ENCODE measurements at regions not wholly inside any gene's neighbourhood (a gene's known extent, or its start where the extent isn't known, plus 50 kb on each side); places are given as distances from the start of the nearest gene placed in this dataset.

DNA sequence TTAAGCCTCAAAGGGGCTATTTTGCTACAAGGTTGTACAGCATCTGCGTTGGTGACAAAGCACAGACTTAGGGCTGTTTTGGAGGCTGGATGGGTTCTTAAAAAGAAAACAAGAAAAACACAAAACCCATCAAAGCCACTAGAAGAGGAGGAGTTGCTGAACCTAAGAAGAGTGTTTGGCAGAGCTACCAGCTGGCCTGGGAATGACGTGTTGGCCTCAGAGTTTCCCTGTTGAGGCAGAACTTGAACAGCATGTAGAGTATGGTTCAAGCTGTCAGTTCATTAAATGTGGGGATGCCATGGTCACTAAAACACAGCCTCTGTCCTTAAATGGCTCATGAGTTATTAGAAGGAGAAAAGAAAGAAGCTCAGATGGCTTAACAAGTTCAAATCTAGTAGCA is 162.5 kb downstream of the TTC32 start:
- no peaks in the 10 kb centered on the region for H3K9me3 Mint-ChIP-seq
- no peaks in the 10 kb centered on the region for H3K4me1 Mint-ChIP-seq
- H3K27ac Mint-ChIP-seq: no peak overlapping the region
- H3K4me3 Mint-ChIP-seq: no peak overlapping the region
- no peaks in the 10 kb centered on the region for H3K36me3 Mint-ChIP-seq
- ATAC-seq (no peak), DNase-seq (ENCODE audit: low spot score in 2 of 2) (no peak)

- Mint-ChIP-seq H3K9me3 (no peaks in the 10 kb centered on the region), H3K27ac (no peak overlapping the region), H3K4me1 (no peaks in the 10 kb centered on the region), H3K36me3 (no peaks in the 10 kb centered on the region), H3K4me3 (no peak overlapping the region)
- no peak for DNase-seq (ENCODE audit: low spot score in 2 of 2)
- ATAC-seq: no peak
Observed at GRCh38 chr2:19738707-19739106, 163.1 kb downstream of the TTC32 start.

DNA sequence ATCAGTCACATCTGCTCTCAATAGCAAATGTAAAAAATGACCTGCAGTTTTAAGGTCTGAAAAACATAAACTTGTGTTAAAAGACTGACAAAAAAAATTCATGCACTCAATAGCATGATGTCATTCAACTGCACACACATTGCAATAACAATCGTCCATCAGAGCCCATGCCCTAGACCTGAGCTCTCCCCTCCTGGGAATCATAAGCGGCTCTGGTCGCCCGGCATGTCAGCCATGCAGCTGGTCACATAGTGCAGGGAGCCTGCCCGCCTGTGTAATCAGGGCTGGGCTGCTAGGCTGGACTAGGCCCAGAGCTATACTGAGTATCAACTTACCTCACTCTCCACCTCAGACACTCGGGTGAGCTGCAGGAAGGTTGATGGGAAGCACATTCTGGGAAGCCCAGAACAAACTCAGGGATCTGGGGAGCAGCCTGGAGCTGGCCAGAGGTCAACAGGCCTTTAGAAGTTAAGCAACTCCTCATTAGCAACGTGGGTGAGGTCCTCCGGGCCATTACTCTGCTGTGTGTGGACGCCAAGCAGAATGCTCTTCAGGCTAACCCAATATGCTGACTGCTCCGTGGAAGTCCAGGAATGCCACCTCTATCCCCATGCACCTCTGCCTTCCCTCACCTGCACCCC is 165.5 kb downstream of the TTC32 start:
- Mint-ChIP-seq H3K36me3 (no peaks in the 10 kb centered on the region), H3K27ac (no peak overlapping the region), H3K4me1 (no peaks in the 10 kb centered on the region), H3K4me3 (no peak overlapping the region), H3K9me3 (no peaks in the 10 kb centered on the region)
- ATAC-seq: no peak
- no peak for DNase-seq (ENCODE audit: low spot score in 2 of 2)

DNA sequence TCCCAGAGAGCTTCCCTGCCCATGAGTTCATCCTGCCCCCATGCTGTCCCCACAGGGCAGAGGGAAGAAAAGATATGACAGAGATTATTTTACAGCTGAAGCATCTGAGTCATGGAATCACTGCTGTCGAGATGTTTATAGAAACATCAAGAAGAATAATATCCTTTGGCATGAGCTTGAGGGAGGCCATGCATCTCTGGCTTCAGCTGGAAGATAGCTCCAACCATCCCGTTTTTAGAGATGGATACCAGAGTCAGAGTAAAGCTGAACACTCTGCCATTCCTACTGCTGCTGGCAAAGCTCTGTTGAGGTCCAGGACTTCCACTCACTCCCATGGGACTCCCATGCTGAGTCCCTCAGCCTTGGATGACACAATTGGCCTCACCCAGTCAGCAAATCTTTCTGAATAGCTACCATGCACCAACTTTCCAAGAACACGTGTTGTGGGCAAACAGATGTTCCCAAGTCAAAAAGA is 167.8 kb downstream of the TTC32 start:
- Mint-ChIP-seq H3K36me3 (no peaks in the 10 kb centered on the region), H3K27ac (no peak overlapping the region), H3K4me3 (no peak overlapping the region), H3K9me3 (no peaks in the 10 kb centered on the region), H3K4me1 (no peaks in the 10 kb centered on the region)
- DNase-seq (ENCODE audit: low spot score in 2 of 2) (no peak), ATAC-seq (no peak)

DNA sequence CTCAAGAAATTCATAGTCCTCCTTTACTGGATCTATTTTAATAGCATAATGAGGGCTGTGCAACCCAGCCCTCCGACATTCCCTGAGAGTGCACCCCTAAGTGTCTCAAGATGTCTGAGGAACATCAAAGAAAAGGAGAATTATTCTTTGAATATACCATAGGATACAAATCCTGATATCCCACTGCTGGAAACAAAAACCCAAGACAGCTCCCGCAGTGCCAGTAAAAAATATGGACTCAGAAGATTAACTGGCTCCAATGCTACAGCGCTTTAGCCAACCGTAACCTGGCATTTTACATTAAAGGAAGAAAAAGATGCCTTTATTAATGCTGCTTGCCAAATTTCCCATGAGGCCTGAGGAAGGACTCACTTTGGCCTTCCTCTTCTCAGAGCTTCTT is 168.4 kb downstream of the TTC32 start:
- DNase-seq (ENCODE audit: low spot score in 2 of 2) (no peak), ATAC-seq (no peak)
- no peak overlapping the region for H3K4me3 Mint-ChIP-seq
- H3K27ac Mint-ChIP-seq: no peak overlapping the region
- no peaks in the 10 kb centered on the region for H3K4me1 Mint-ChIP-seq
- H3K9me3 Mint-ChIP-seq: no peaks in the 10 kb centered on the region
- no peaks in the 10 kb centered on the region for H3K36me3 Mint-ChIP-seq

DNA sequence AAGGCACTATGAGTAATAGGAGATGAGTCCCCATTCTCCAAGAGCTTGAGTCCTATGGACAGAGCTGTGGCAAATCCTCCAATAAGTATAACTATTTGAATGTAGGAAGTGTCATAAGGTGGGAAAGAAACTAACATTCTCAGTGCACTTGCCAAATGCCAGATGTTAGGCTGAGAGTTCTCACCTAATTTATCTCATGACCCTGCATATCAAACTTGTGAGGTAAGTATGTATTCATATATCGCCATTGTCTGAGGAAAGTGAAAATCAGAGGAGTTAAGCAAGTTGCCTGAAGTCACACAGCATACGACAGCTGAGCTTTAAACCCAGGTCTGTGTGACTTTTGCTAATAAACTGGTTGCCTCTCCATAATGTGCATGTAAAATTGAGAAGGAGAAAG is 169.5 kb downstream of the TTC32 start:
- no peaks in the 10 kb centered on the region for H3K4me1 Mint-ChIP-seq
- no peak overlapping the region for H3K27ac Mint-ChIP-seq
- no peaks in the 10 kb centered on the region for H3K9me3 Mint-ChIP-seq
- no peak for DNase-seq (ENCODE audit: low spot score in 2 of 2)
- H3K36me3 Mint-ChIP-seq: no peaks in the 10 kb centered on the region
- ATAC-seq: no peak
- no peak overlapping the region for H3K4me3 Mint-ChIP-seq

DNA sequence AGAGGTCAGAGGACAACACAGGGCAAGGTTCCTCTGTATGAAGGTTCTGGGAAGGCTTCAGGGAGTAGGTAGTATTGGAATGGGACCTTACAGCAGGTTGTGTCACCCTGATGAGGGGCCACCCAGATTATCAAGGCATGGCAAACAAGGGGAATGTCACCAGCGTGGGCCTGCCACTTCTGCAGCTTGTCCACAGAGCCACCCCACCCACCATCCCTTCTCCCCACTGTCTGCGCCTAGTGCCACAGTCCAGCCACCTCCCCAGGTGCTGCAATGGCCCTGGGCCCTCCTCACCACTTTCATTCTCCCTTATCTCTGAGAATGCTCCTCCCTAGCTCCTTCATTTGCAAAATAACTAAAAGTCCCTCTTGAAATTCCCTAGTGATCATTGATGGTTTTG is 170.3 kb downstream of the TTC32 start:
- Mint-ChIP-seq H3K4me1 (no peaks in the 10 kb centered on the region), H3K4me3 (no peak overlapping the region), H3K36me3 (no peaks in the 10 kb centered on the region), H3K27ac (no peak overlapping the region), H3K9me3 (no peaks in the 10 kb centered on the region)
- no peak for ATAC-seq
- DNase-seq (ENCODE audit: low spot score in 2 of 2): no peak

DNA sequence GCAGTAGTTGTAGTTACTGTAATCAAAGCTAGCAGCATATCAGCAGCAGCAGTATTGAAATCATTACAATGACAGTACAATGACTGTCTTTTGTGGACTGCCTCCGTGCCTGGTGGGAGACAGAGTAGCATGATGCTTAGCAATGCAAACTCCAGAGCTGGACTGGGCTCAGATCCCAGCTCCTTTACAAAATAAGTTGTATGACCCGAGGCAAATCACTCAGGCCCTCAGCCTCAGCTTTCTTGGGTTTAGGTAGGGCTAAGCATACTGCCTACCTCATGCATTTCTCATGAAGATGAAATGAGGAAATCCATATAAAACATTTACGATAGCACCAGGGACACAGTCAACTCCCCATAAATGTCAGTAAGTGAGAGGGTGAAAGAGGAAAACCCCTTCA is 170.7 kb downstream of the TTC32 start:
- no peaks in the 10 kb centered on the region for H3K9me3 Mint-ChIP-seq
- no peaks in the 10 kb centered on the region for H3K36me3 Mint-ChIP-seq
- DNase-seq (ENCODE audit: low spot score in 2 of 2) (no peak), ATAC-seq (no peak)
- H3K4me1 Mint-ChIP-seq: no peaks in the 10 kb centered on the region
- H3K27ac Mint-ChIP-seq: no peak overlapping the region
- H3K4me3 Mint-ChIP-seq: no peak overlapping the region

GRCh38 chr2:19728125-19728524 is 173.7 kb downstream of the TTC32 start:
- H3K4me1 Mint-ChIP-seq: no peaks in the 10 kb centered on the region
- H3K9me3 Mint-ChIP-seq: no peaks in the 10 kb centered on the region
- H3K27ac Mint-ChIP-seq: no peak overlapping the region
- H3K36me3 Mint-ChIP-seq: no peaks in the 10 kb centered on the region
- ATAC-seq (no peak), DNase-seq (ENCODE audit: low spot score in 2 of 2) (no peak)
- H3K4me3 Mint-ChIP-seq: no peak overlapping the region

- H3K4me3 Mint-ChIP-seq: no peak overlapping the region
- no peak overlapping the region for H3K27ac Mint-ChIP-seq
- ATAC-seq (no peak), DNase-seq (ENCODE audit: low spot score in 2 of 2) (no peak)
- no peaks in the 10 kb centered on the region for H3K4me1 Mint-ChIP-seq
- no peaks in the 10 kb centered on the region for H3K36me3 Mint-ChIP-seq
- H3K9me3 Mint-ChIP-seq: no peaks in the 10 kb centered on the region
Observed at GRCh38 chr2:19725392-19725791, 176.4 kb downstream of the TTC32 start.

GRCh38 chr2:19723021-19723420 is 178.8 kb downstream of the TTC32 start:
- DNase-seq (ENCODE audit: low spot score in 2 of 2) (no peak), ATAC-seq (no peak)
- H3K4me1 Mint-ChIP-seq: no peaks in the 10 kb centered on the region
- H3K27ac Mint-ChIP-seq: no peak overlapping the region
- H3K4me3 Mint-ChIP-seq: no peak overlapping the region
- H3K9me3 Mint-ChIP-seq: no peaks in the 10 kb centered on the region
- no peaks in the 10 kb centered on the region for H3K36me3 Mint-ChIP-seq

GRCh38 chr2:19722531-19722971 is 179.2 kb downstream of the TTC32 start:
- no peak for DNase-seq (ENCODE audit: low spot score in 2 of 2)
- H3K36me3 Mint-ChIP-seq: no peaks in the 10 kb centered on the region
- no peak overlapping the region for H3K4me3 Mint-ChIP-seq
- H3K27ac Mint-ChIP-seq: no peak overlapping the region
- H3K9me3 Mint-ChIP-seq: no peaks in the 10 kb centered on the region
- no peaks in the 10 kb centered on the region for H3K4me1 Mint-ChIP-seq
- ATAC-seq: no peak

- no peak for DNase-seq (ENCODE audit: low spot score in 2 of 2)
- Mint-ChIP-seq H3K27ac (no peak overlapping the region), H3K4me3 (no peak overlapping the region), H3K4me1 (no peaks in the 10 kb centered on the region), H3K9me3 (no peaks in the 10 kb centered on the region), H3K36me3 (no peaks in the 10 kb centered on the region)
- ATAC-seq: no peak
Observed at GRCh38 chr2:19720306-19720705, 181.5 kb downstream of the TTC32 start.

- H3K4me3 Mint-ChIP-seq: no peak overlapping the region
- DNase-seq (ENCODE audit: low spot score in 2 of 2) (no peak), ATAC-seq (no peak)
- H3K4me1 Mint-ChIP-seq: no peaks in the 10 kb centered on the region
- H3K9me3 Mint-ChIP-seq: no peaks in the 10 kb centered on the region
- no peaks in the 10 kb centered on the region for H3K36me3 Mint-ChIP-seq
- H3K27ac Mint-ChIP-seq: no peak overlapping the region
Observed at GRCh38 chr2:19719540-19719939, 182.2 kb downstream of the TTC32 start.

DNA sequence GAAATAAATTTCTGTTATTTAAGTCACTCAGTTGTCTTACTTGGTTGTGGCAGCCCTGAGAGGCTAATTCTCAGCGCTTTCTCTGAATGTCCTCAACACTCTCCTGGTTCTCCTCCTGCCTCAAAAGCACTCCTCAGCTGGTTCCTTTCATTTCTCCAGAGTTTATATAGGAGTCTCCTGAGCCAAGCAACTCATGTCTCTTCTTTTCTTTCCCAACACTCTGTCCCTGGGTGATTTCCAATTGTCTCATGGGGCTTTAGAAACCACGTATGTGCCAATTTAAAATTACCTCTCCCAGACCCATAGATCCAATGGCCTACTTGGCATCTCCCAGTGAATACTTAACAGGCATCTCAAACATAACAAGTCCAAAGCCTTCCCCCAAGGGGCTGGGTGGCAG is 184.3 kb downstream of the TTC32 start:
- no peak overlapping the region for H3K4me3 Mint-ChIP-seq
- peaks cover 6% of the 10 kb centered on the region for H3K9me3 Mint-ChIP-seq
- H3K36me3 Mint-ChIP-seq: no peaks in the 10 kb centered on the region
- ATAC-seq (no peak), DNase-seq (ENCODE audit: low spot score in 2 of 2) (no peak)
- H3K27ac Mint-ChIP-seq: no peak overlapping the region
- no peaks in the 10 kb centered on the region for H3K4me1 Mint-ChIP-seq

- H3K27ac Mint-ChIP-seq: no peak overlapping the region
- DNase-seq (ENCODE audit: low spot score in 2 of 2): no peak
- H3K4me1 Mint-ChIP-seq: no peaks in the 10 kb centered on the region
- H3K9me3 Mint-ChIP-seq: peaks cover 6% of the 10 kb centered on the region
- no peak overlapping the region for H3K4me3 Mint-ChIP-seq
- ATAC-seq: no peak
- H3K36me3 Mint-ChIP-seq: no peaks in the 10 kb centered on the region
Observed at GRCh38 chr2:19714926-19715325, 186.9 kb downstream of the TTC32 start.

DNA sequence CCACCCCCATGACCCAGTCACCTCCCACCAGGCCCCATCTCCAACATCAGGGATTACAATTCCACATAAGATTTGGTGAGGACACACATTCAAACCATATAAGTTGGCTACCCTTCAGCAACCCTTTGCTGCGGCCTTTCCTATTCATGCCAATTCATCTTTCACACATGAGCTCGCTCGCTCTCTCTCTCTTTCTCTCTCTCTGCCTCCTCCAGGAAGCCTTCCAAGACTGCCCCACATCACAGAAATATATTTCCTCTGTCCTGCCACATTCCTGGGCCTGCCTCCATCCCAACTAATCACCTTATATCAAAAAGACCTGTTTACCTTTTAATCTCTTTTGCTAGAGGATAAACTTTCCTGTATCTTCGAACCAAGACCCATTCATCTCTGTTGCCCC is 188.9 kb downstream of the TTC32 start:
- no peaks in the 10 kb centered on the region for H3K4me1 Mint-ChIP-seq
- no peak for ATAC-seq
- H3K9me3 Mint-ChIP-seq: peaks cover 6% of the 10 kb centered on the region
- H3K36me3 Mint-ChIP-seq: no peaks in the 10 kb centered on the region
- H3K27ac Mint-ChIP-seq: no peak overlapping the region
- H3K4me3 Mint-ChIP-seq: no peak overlapping the region
- no peak for DNase-seq (ENCODE audit: low spot score in 2 of 2)

Data from stimulated activated effector memory CD8-positive, alpha-beta T cell treated with anti-CD3 and anti-CD28 coated beads, Interleukin-12 subunit alpha, Interleukin-12 subunit beta, amount 100 ng/mL, for 72 hours (primary cell).